ENCODE measurements at regions not wholly inside any gene's neighbourhood (a gene's known extent, or its start where the extent isn't known, plus 50 kb on each side); places are given as distances from the start of the nearest gene placed in this dataset.

GRCh38 chr6:40328386-40328985 is 258.7 kb downstream of the LRFN2 start:
- H2AFZ ChIP-seq (ENCODE audit: low read length) = no peak overlapping the region
- H3K27ac ChIP-seq (ENCODE audit: low read depth, low read length, poor library complexity, severe bottlenecking) = no peak overlapping the region
- H3K9ac ChIP-seq (ENCODE audit: low read length) = no peak overlapping the region
- no peaks in the 10 kb centered on the region for H3K9me2 ChIP-seq (ENCODE audit: low read depth, low read length)
- H4K20me1 ChIP-seq (ENCODE audit: insufficient read depth, low read length) = no peaks in the 10 kb centered on the region
- TF ChIP-seq, protein P1, sequence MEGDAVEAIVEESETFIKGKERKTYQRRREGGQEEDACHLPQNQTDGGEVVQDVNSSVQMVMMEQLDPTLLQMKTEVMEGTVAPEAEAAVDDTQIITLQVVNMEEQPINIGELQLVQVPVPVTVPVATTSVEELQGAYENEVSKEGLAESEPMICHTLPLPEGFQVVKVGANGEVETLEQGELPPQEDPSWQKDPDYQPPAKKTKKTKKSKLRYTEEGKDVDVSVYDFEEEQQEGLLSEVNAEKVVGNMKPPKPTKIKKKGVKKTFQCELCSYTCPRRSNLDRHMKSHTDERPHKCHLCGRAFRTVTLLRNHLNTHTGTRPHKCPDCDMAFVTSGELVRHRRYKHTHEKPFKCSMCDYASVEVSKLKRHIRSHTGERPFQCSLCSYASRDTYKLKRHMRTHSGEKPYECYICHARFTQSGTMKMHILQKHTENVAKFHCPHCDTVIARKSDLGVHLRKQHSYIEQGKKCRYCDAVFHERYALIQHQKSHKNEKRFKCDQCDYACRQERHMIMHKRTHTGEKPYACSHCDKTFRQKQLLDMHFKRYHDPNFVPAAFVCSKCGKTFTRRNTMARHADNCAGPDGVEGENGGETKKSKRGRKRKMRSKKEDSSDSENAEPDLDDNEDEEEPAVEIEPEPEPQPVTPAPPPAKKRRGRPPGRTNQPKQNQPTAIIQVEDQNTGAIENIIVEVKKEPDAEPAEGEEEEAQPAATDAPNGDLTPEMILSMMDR (IDR thresholded peaks at IDR 0.05; ENCODE audit: low read length) = peak; percentile 79
- TF ChIP-seq EZH2 (IDR thresholded peaks at IDR 0.05; ENCODE audit: borderline replicate concordance, low read length) = no peak
- H3K79me2 ChIP-seq (ENCODE audit: insufficient read depth, low read length) = no peaks in the 10 kb centered on the region
- no peak overlapping the region for H3K4me2 ChIP-seq (ENCODE audit: low read length)
- no peaks in the 10 kb centered on the region; the same call in 1 of the 2 replicates for H3K27me3 ChIP-seq (ENCODE audit: insufficient read depth, low read length)
- no peaks in the 10 kb centered on the region for H3F3A ChIP-seq (ENCODE audit: insufficient read depth, low read length)
- no peaks in the 10 kb centered on the region for H3K36me3 ChIP-seq (ENCODE audit: insufficient read depth, low read length)
- H3K4me1 ChIP-seq (ENCODE audit: insufficient read depth, low read length, severe bottlenecking) = no peaks in the 10 kb centered on the region
- H3K9me3 ChIP-seq (ENCODE audit: low read length) = no peaks in the 10 kb centered on the region
- no peak overlapping the region for H3K4me3 ChIP-seq (ENCODE audit: low read depth, low read length, poor library complexity, severe bottlenecking)

GRCh38 chr6:40326714-40327421 is 260.3 kb downstream of the LRFN2 start:
- Histone ChIP-seq H3K27ac (ENCODE audit: low read depth, low read length, poor library complexity, severe bottlenecking) (no peak overlapping the region), H3K9me3 (ENCODE audit: low read length) (no peaks in the 10 kb centered on the region), H3K9ac (ENCODE audit: low read length) (no peak overlapping the region), H2AFZ (ENCODE audit: low read length) (no peak overlapping the region), H4K20me1 (ENCODE audit: insufficient read depth, low read length) (no peaks in the 10 kb centered on the region), H3K9me2 (ENCODE audit: low read depth, low read length) (no peaks in the 10 kb centered on the region), H3K27me3 (ENCODE audit: insufficient read depth, low read length) (no peaks in the 10 kb centered on the region; the same call in 1 of the 2 replicates), H3F3A (ENCODE audit: insufficient read depth, low read length) (no peaks in the 10 kb centered on the region), H3K4me2 (ENCODE audit: low read length) (no peak overlapping the region), H3K79me2 (ENCODE audit: insufficient read depth, low read length) (no peaks in the 10 kb centered on the region), H3K4me3 (ENCODE audit: low read depth, low read length, poor library complexity, severe bottlenecking) (no peak overlapping the region), H3K4me1 (ENCODE audit: insufficient read depth, low read length, severe bottlenecking) (no peaks in the 10 kb centered on the region), H3K36me3 (ENCODE audit: insufficient read depth, low read length) (no peaks in the 10 kb centered on the region)
- TF ChIP-seq EZH2 (IDR thresholded peaks at IDR 0.05; ENCODE audit: borderline replicate concordance, low read length) = no peak
- TF ChIP-seq, protein P1 (IDR thresholded peaks at IDR 0.05; ENCODE audit: low read length) = no peak

GRCh38 chr6:40325791-40326190 is 261.4 kb downstream of the LRFN2 start:
- Histone ChIP-seq H4K20me1 (ENCODE audit: insufficient read depth, low read length) (no peaks in the 10 kb centered on the region), H3K79me2 (ENCODE audit: insufficient read depth, low read length) (no peaks in the 10 kb centered on the region), H3K4me1 (ENCODE audit: insufficient read depth, low read length, severe bottlenecking) (no peaks in the 10 kb centered on the region), H3K9me3 (ENCODE audit: low read length) (no peaks in the 10 kb centered on the region), H3K9me2 (ENCODE audit: low read depth, low read length) (no peaks in the 10 kb centered on the region), H3K4me3 (ENCODE audit: low read depth, low read length, poor library complexity, severe bottlenecking) (no peak overlapping the region), H2AFZ (ENCODE audit: low read length) (no peak overlapping the region), H3F3A (ENCODE audit: insufficient read depth, low read length) (no peaks in the 10 kb centered on the region), H3K27ac (ENCODE audit: low read depth, low read length, poor library complexity, severe bottlenecking) (no peak overlapping the region), H3K27me3 (ENCODE audit: insufficient read depth, low read length) (no peaks in the 10 kb centered on the region; the same call in 1 of the 2 replicates), H3K4me2 (ENCODE audit: low read length) (no peak overlapping the region), H3K36me3 (ENCODE audit: insufficient read depth, low read length) (no peaks in the 10 kb centered on the region), H3K9ac (ENCODE audit: low read length) (no peak overlapping the region)
- TF ChIP-seq EZH2 (IDR thresholded peaks at IDR 0.05; ENCODE audit: borderline replicate concordance, low read length) = no peak
- TF ChIP-seq, protein P1 (IDR thresholded peaks at IDR 0.05; ENCODE audit: low read length) = no peak

Data from OCI-LY1 (cell line).